DMS53 treated with DMSO at 0.1 percent for 48 hours (cell line): ENCODE measurements at regions not wholly inside any gene's neighbourhood (a gene's known extent, or its start where the extent isn't known, plus 50 kb on each side); places are given as distances from the start of the nearest gene placed in this dataset.

Experiments
- DNase-seq: peaks from one replicate; lab custom pipeline; 2025; ENCODE audit not compliant: unreplicated experiment; lab: John Stamatoyannopoulos, UW

- no peak for DNase-seq
Observed at GRCh38 chr3:176469694-176470205, 727.5 kb downstream of the TBL1XR1 start.

- DNase-seq = no peak
Observed at GRCh38 chr3:176463610-176464009, 733.7 kb downstream of the TBL1XR1 start.

- DNase-seq = no peak
Observed at GRCh38 chr3:176447369-176447768, 749.9 kb downstream of the TBL1XR1 start.

GRCh38 chr3:176442326-176442725 is 755.0 kb downstream of the TBL1XR1 start:
- DNase-seq = no peak

GRCh38 chr3:176439729-176440128 is 757.6 kb downstream of the TBL1XR1 start:
- no peak for DNase-seq

GRCh38 chr3:176431991-176432390 is 765.3 kb downstream of the TBL1XR1 start:
- no peak for DNase-seq

GRCh38 chr3:176431038-176431418 is 766.3 kb downstream of the TBL1XR1 start:
- DNase-seq = no peak

GRCh38 chr3:176430244-176431037 is 766.8 kb downstream of the TBL1XR1 start:
- peak; percentile 32 for DNase-seq

GRCh38 chr3:176428552-176428951 is 768.7 kb downstream of the TBL1XR1 start:
- no peak for DNase-seq

- DNase-seq = no peak
Observed at GRCh38 chr3:176426371-176426770, 770.9 kb downstream of the TBL1XR1 start.

GRCh38 chr3:176416870-176417269 is 780.4 kb downstream of the TBL1XR1 start:
- no peak for DNase-seq

- DNase-seq = no peak
Observed at GRCh38 chr3:176415661-176416295, 781.5 kb downstream of the TBL1XR1 start.

- DNase-seq = no peak
Observed at GRCh38 chr3:176412771-176413170, 784.5 kb downstream of the TBL1XR1 start.

- DNase-seq = no peak
Observed at GRCh38 chr3:176403531-176403930, 793.8 kb downstream of the TBL1XR1 start.

- DNase-seq = no peak
Observed at GRCh38 chr3:176401211-176401610, 796.1 kb downstream of the TBL1XR1 start.

GRCh38 chr3:176399193-176399592 is 798.1 kb downstream of the TBL1XR1 start:
- no peak for DNase-seq

- no peak for DNase-seq
Observed at GRCh38 chr3:176395240-176395639, 802.0 kb downstream of the TBL1XR1 start.

GRCh38 chr3:176378789-176379188 is 818.5 kb downstream of the TBL1XR1 start:
- DNase-seq = peak; percentile 2

- DNase-seq = no peak
Observed at GRCh38 chr3:176376531-176376930, 820.8 kb downstream of the TBL1XR1 start.

- DNase-seq = no peak
Observed at GRCh38 chr3:176375519-176375918, 821.8 kb downstream of the TBL1XR1 start.

- no peak for DNase-seq
Observed at GRCh38 chr3:176362191-176362731, 835.0 kb downstream of the TBL1XR1 start.

GRCh38 chr3:176359211-176359610 is 838.1 kb downstream of the TBL1XR1 start:
- DNase-seq = no peak
